ENCODE measurements at regions not wholly inside any gene's neighbourhood (a gene's known extent, or its start where the extent isn't known, plus 50 kb on each side); places are given as distances from the start of the nearest gene placed in this dataset.

- TF ChIP-seq SUZ12 (IDR thresholded peaks at IDR 0.05; ENCODE audit: extremely low read depth, insufficient read depth, insufficient read length) (no peak), ZNF274 (IDR thresholded peaks at IDR 0.05; ENCODE audit: low read depth, low read length) (no peak), YY1 (IDR thresholded peaks at IDR 0.05; ENCODE audit: insufficient read depth, insufficient read length) (no peak)
Measured at GRCh38 chr10:63703740-63704345, 182.6 kb downstream of the REEP3 start.

Data from NT2/D1 (cell line).